NCI-H1694 treated with DMSO at 0.1 percent for 48 hours (cell line): ENCODE measurements at regions not wholly inside any gene's neighbourhood (a gene's known extent, or its start where the extent isn't known, plus 50 kb on each side); places are given as distances from the start of the nearest gene placed in this dataset.
"Not testable (repeated sequence)": the region's sequence is repeated elsewhere in the genome, so short reads cannot be mapped to it uniquely, and the experiment has no call there.

ENCODE experiments used
- DNase-seq: peaks from one replicate; lab custom pipeline; 2025; lab: John Stamatoyannopoulos, UW

DNA sequence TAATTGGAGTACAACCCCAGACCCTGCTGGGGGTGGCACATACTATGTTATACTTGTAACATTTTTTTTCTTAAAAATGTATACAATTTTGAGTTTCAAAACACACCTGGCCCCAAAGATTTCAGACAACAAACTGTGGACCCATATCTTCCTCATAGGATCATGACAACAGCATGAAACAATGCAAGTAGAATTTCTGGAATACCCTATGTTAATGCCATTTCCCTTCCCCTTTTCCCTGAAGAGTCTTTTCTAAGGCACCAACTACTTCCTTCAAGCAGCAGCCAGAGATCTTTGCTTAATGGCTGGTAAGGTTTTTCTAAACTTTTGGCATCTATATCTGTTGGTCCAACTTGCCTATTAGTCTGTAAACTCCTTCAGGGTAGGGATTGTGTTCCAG lies 99.9 kb upstream of the SERBP1 start:
- DNase-seq, result no peak

DNA sequence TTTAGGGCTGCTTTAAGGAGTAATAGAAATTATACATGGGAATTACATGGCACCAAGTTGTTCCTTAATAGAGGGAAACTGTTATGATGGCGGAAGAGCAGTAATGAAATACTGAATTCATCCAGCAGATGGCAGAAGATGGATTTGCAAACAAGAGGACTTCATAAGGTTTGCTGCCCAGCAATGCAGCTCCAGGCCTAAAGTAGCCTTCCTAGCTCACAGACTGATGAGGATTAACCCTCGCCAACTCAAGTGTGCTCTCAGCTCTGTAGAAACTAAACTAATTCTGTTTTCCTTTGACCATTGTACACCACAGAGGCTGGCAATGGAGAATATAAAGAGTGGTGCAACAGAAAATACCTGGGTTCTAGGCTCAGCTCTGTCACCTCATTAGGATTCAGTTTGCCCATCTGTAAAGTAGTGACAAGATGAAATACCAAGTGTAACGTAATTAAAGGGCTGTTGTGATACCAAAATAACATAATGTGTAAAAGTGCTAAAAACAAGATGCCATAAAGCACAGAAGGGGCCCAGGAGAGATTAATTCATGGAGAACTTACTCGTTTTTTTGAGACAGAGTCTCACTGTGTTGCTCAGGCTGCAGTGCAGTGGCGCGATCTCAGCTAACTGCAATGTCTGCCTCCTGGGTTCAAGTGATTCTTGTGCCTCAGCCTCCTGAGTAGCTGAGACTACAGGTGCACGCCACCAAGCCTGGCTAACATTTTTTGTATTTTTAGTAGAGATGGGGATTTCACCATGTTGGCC lies 102.4 kb upstream of the SERBP1 start:
- peak; percentile 63 for DNase-seq

DNA sequence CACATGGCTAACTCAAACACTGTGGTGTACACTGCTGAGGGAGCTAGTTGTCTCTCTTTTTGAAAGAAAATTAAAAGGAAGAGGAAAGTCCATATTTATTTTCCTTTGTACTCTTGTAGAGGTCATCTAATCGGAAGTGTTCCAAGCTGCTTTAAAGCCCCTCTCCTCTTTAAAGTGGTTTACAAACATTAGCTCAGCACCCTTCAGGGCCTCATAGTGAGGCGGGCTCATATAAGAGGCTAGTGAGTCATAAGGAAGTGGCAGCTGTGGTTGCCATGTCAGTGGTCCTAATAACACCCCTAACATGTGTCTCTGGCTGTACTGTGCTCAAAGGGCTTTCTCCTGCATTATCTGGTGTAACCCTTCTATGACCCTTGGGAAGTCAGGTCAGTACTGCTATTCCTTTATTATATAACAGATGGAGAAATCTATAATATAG lies 104.4 kb upstream of the SERBP1 start:
- no peak for DNase-seq

GRCh38 chr1:67535474-67535873 lies 105.3 kb upstream of the SERBP1 start:
- peak; percentile 51 for DNase-seq

DNA sequence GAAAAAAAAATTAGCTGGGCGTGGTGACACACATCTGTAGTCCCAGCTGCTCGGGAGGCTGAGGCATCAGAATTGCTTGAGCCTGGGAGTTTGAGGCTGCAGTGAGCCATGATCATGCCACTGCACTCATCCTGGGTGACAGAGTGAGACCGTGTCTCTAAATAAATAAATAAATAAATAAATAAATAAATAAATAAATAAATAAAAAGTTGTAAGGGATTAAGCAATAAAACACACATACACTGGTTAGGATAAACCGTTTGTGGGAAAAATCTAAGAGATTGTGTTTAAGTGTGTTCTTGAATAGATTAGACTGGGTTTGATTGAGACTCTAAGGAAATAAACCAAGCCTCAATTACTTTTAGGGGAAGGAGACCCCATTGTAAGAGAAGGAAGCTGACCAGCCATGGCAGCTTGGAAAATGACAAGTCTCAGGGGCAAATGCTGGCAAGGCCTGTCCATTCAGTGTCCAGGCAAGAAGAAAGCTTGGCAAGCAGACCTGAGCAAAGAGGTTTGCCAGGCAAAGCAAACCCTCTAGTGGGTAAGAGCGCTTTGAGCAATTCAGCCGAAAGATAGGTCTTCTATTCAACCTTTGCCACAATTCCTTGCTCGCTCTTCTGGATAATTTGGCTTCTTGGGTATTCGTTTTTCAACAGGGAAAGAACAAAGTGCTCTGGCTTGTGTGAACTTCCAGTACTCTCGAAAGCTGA lies 106.9 kb upstream of the SERBP1 start:
- no peak for DNase-seq

DNA sequence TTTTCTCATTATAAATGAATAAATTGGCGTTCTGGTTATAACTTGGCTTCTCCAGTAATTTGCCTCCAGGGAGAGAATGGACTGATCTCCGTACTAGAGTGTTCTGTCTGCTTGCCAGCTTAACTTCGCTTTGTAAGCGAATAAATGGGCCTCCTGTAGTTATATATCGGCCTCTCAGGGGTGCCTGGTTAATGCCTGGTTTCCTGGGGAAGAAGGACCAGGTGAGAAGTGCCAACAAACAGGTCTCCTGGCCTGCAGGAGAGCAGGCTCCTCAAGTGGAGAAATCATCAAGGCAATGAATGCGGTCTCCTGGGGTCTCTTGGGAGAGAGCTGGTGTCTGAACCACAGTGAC lies 107.4 kb upstream of the SERBP1 start:
- DNase-seq, result no peak

DNA sequence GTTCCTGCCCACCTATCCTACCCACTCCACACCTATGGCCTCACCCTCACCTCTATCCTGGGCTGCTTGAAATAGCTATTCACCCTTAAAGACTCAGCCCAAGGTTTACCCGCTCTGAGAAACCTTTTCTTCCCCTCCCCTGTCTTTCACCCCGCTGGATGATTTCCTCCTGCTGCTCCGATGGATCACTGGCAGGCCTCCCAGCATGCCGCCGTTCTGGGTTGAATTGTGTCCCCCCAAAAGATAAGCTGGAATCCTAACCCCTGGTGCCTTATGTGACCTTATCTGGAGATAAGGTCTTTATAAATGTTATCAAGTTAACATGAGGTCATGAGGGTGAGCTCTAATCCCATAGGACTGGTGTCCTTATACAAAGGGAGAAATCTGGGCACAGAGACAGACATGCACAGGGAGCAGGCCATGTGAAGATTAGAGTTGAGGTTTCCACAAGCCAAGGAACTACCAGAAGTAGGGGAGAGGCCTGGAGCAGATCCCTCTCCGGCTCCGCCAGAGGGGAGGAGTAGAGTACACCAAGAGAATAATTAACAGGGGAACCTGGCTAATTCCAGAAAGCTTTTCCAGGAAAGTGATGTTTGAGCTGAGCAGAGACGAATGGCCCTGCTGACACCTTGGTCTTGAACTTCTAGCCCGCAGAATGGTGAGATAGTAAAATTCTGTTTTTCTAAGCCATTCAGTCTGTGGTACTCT lies 110.0 kb upstream of the SERBP1 start:
- DNase-seq, result no peak

GRCh38 chr1:67540733-67541125 lies 110.5 kb upstream of the SERBP1 start:
- DNase-seq, result peak; percentile 59

DNA sequence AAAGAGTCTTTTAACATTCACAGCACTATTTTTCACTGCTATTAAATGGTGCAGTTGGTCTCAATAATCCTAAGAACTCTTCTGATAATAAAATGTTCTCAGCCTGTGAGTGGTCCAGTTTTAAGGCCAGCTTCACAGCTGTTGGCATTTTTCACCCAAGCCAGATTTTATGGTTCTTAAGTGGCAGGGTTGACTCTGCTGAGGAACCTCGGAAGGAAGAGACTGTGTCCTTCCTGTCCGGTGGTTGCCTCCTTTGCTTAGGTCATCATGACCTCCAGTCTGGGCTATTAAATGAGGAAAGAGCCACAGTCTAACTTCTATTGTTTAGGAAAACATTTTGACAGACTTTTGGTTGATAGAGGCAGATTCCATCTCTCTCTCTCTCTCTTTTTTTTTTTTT lies 112.5 kb upstream of the SERBP1 start:
- no peak for DNase-seq

- no peak for DNase-seq
Observed at GRCh38 chr1:67544921-67545320, 114.7 kb upstream of the SERBP1 start.

DNA sequence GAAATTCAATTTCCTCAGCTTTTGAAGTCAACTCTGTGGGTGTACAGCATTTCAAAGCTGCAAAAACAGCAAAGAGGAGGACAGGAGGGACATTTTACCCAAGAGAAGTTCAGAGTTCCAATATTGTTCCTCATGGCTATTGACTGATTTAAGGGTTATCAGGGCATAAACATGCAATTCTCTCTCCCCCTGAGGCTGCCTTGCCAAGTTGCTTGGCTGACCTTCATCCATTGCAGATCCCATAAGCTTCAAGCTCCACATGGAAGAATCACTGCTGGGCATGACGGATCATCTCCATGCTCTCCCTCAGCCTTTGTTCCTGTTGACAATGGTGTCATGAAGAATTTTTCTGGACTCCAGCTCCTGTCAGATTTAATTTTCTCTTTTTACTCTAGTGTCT lies 115.2 kb upstream of the SERBP1 start:
- DNase-seq, result no peak

- DNase-seq, result no peak
Observed at GRCh38 chr1:67551375-67551774, 121.2 kb upstream of the SERBP1 start.

DNA sequence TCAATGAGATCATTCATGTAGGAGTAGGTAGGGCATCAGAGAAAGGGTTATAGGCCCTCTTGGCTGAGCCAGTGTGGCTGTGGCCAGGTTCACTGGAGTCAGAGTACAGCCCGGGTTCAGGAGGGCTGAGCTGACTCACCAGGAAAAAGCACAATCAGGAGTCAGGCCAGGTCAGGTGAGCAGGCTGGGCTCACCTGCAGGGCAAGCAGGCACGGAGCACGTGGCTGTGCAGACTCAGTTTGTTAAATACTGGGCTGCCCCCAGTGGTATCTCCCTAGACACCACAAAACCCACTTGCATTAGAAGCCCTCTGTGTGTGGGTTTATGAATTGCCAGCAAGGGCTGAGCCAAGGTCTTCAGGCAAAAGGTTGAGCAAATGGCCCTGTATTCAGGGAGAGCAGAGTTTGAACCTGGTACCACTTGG lies 122.1 kb upstream of the SERBP1 start:
- DNase-seq, result no peak

- DNase-seq, result not testable (repeated sequence)
Observed at GRCh38 chr1:67554204-67554603, 124.0 kb upstream of the SERBP1 start.

GRCh38 chr1:67555461-67556296 lies 125.5 kb upstream of the SERBP1 start:
- no peak for DNase-seq

DNA sequence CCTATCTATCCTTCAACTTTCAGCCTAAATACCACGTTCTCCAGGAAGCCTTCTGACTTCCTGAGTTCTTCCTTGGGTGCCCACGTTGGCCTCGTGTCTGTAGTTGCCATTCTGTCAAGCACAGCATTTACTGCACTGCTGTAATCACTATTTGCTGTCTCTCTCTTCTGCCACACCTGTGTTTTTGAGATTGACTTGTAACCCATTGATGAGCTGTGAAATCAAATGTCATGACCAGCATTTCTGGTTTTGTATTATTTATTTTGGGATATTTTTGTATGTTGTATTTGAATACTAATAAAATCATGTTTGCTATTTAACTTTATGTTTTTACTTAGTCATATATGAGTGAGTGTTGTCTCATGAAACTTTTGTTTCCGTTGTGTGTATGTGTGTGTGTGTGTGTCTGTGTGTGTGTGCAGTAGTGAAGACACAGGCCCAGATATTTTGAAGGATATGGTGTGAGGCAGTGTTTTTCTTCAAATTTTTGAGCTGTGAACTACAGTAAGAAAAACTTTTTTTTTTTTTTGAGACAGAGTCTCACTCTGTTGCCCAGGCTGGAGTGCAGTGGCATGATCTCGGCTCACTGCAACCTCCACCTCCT lies 126.2 kb upstream of the SERBP1 start:
- DNase-seq, result no peak

GRCh38 chr1:67557696-67558448 lies 127.1 kb upstream of the GADD45A start:
- DNase-seq, result no peak

DNA sequence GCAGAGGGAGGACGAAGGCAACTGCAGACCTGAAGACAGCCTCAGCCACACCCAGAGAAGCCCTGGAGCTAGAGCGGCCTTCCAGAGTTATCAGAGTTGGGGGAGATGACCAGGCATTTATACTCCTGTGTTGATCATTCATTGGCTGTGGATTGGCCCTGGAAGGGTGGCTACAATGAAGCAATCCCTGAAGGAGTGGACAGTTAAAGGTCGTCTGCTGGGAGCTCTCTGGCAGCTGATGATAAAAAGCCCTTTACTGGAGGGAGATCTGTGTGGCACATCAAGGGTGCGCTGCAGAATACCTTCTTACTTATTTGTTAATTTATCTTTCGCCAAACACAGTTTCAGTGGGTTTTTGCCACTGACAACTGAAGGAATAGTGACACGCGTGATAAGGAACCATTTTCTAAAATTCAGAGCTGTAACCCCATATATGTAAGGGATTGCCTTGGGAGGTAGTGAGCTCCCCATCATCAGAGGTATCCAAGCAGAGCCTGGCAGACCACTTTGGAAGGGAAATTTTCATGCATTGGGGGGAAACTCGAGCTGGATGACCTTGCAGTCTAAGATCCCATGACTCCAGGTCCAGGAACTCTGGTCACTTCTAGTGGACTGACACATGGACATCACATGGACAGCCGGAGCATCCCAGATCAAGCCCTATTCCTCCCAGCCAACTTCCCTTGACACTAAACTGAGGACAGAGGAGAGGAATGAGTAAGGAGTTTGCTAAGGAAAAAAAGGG lies 126.4 kb upstream of the GADD45A start:
- DNase-seq, result no peak

- DNase-seq, result no peak
Observed at GRCh38 chr1:67559222-67559700, 125.7 kb upstream of the GADD45A start.
